GM13976 (cell line): ENCODE measurements at regions not wholly inside any gene's neighbourhood (a gene's known extent, or its start where the extent isn't known, plus 50 kb on each side); places are given as distances from the start of the nearest gene placed in this dataset.

Source experiments
- DNase-seq: peaks from one replicate; pipeline ENCODE4 v3.0.0; 2012; ENCODE audit warnings: low spot score
- in situ Hi-C: fragments of 300-500 bp; cut with MboI; formaldehyde crosslinking; loops from one replicate; pipeline ENCODE4 v1.12.0; 2022; ENCODE audit warnings: low sequenced_read_pairs, mixed read lengths, inconsistent platforms; ENCODE audit not compliant: unreplicated experiment
- TF ChIP-seq, protein P1 (sequence below): IDR thresholded peaks from 2 replicates; pipeline ENCODE4 v1.5.1; 2012; ENCODE audit warnings: borderline replicate concordance, mild to moderate bottlenecking; ENCODE audit not compliant: insufficient read depth; ENCODE audit errors: extremely low read depth, missing control alignments, control extremely low read depth

DNA sequence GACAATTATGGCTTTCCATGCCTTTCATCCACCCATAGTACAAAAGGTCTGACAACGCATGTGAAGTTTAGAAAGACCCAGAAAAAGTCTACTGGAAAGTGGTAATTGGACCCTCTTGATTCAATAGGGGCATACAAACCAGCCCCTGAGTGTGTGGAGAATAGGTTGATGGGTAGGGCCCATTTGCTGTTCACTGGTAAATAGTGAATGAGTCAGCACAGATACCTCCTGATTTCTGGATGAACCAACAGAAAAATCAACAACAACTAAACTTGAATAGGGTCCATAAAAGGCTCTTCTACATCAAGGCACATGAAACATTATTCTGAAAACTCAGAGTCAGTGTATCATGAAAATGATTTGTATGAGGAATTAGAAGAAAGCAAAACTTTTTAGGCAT is 235.4 kb upstream of the SLC35B3 start:
- TF ChIP-seq, protein P1, sequence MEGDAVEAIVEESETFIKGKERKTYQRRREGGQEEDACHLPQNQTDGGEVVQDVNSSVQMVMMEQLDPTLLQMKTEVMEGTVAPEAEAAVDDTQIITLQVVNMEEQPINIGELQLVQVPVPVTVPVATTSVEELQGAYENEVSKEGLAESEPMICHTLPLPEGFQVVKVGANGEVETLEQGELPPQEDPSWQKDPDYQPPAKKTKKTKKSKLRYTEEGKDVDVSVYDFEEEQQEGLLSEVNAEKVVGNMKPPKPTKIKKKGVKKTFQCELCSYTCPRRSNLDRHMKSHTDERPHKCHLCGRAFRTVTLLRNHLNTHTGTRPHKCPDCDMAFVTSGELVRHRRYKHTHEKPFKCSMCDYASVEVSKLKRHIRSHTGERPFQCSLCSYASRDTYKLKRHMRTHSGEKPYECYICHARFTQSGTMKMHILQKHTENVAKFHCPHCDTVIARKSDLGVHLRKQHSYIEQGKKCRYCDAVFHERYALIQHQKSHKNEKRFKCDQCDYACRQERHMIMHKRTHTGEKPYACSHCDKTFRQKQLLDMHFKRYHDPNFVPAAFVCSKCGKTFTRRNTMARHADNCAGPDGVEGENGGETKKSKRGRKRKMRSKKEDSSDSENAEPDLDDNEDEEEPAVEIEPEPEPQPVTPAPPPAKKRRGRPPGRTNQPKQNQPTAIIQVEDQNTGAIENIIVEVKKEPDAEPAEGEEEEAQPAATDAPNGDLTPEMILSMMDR: no peak
- DNase-seq: no peak
- in situ Hi-C loops: no loop called here

DNA sequence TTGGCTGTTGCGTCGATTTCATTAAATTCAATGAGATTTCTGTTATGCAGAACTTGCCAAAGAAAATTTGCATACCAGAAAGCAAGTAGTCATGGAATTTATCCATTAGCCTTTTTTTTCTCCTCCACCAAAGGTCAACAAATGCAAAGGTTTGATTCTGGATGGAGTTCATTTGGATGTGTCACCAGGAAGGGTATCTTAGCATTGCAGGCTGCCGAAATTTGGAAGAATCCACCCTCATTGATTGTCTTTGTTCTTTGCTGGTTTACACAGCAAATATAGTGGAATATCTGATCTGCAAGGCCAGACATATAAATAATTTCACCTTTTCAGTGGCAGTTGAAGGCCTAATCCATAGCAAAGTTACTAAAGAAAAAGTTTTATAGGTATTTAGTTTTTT is 229.4 kb upstream of the SLC35B3 start:
- in situ Hi-C loops: no loop called here
- DNase-seq: no peak
- TF ChIP-seq, protein P1: no peak

DNA sequence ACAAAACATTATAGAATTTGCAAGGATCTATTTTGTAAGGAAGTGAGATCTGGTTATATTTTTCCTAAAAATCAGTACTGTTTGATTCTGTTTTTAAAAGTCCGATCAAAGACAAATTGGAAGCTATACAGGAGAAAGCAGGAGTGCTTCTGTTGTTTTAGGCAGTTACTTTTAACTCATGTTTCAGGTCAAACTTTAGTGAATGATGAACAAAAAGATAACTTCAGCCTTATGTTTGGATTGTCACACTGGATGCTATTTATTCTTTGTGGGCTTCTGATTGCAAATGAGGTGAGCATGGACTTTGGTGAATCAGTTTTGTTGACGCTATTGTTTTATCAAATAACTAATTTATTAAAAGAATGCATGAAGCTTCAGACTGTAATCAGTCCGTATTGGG is 228.7 kb upstream of the SLC35B3 start:
- in situ Hi-C loops: no loop called here
- DNase-seq: no peak
- TF ChIP-seq, protein P1: no peak

DNA sequence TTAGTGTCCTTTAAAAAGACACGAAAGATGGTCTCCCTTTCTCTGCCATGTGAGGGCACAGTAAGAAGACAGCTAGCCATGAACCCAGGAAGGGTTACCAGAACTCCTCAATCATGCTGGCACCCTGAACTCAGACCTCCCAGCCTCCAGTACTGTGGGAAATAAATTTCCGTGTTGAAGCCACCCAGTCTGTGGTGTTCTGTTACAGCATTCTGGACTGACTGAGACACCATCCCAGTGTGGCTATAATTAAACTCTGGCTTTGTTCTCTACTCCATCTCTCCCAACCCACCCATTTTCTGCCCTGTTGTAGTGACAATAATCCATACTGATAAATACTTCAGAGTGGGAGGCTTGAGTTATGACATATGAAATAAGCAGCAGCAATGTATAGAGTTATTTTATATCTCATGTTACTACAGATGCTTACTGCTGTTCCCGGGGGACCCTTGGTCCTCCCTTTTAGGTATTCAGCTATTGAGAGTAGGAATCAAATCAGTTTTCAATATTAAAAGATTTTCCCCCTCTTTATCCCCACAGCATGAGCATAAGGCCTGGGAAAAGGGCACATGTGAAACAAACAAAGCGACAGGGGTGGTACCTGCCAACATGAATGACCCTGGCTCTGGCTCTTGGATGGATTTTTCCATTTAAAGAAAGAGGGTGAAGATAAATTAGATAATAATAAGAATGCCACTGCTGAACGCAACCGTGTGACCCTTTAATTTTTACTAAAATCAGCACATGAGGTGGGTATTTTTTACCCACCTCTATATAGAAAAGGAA is 224.3 kb upstream of the SLC35B3 start:
- no peak for DNase-seq
- in situ Hi-C loops: no loop called here
- TF ChIP-seq, protein P1: no peak

DNA sequence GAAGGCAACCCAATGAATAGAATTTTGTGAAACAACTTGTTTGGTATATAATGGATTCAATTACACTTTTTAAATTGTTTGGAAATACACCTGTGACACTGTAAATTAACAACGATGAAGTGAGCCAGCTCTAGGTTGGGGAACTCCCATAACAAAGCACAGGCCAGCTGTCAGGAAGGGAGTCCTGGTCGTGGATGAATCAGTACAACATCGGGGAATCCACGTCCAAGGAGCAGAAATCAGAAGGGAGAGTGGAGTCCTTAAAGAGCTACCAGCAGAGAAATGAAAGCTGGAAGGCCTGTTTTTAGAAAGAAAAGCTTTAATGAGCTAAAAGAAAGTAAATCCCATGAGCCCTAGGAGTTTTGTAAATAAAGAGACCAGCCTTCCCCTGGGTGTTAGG is 223.1 kb upstream of the SLC35B3 start:
- TF ChIP-seq, protein P1: no peak
- in situ Hi-C loops: no loop called here
- no peak for DNase-seq

DNA sequence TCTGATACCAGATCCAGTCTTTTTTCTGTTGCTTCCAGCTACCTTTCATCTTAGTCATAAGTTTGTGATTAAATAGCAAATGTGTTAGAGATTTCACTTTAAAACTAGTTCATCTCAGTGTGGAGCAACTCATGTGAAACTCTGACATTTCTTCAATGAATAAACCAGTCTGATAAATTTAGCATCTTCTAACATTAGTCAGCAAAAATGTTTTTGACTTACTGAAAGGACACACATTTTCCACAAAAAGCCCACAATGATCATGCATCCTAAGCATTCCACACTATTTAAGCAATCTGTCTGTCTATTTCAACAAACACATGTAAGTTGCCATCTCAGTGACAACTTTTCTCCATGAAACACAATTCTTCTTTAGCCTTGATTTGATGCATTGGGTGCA is 222.2 kb upstream of the SLC35B3 start:
- TF ChIP-seq, protein P1: no peak
- no peak for DNase-seq
- in situ Hi-C loops: no loop called here
